Right hindlimb (tissue), 1 donor: ENCODE measurements at regions not wholly inside any gene's neighbourhood (a gene's known extent, or its start where the extent isn't known, plus 50 kb on each side); places are given as distances from the start of the nearest gene placed in this dataset.
"Not testable (repeated sequence)": the region's sequence is repeated elsewhere in the genome, so short reads cannot be mapped to it uniquely, and the experiment has no call there.

Experiments used
- DNase-seq: peaks from one replicate; pipeline ENCODE4 v3.0.0-alpha.2; 2018

DNA sequence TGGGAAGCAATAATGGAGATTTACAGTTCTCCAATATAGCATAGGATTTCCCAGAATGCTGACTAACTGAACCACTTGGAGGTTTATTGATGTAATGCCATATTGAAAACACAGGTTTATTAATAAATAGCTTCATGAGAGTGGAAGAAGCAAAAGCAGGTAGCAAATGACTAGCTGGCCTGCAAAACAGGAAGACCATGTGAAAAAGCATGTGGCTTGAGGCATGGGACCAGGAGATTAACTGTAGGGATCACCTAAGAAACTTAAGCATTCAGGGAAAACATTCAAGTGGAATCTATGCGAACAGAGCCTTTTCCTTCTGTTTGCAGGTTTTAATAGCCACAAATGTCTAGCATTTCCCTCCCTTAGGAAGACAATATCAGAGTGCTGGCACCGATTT is 679.7 kb downstream of the ZEB2 start:
- no peak for DNase-seq

DNA sequence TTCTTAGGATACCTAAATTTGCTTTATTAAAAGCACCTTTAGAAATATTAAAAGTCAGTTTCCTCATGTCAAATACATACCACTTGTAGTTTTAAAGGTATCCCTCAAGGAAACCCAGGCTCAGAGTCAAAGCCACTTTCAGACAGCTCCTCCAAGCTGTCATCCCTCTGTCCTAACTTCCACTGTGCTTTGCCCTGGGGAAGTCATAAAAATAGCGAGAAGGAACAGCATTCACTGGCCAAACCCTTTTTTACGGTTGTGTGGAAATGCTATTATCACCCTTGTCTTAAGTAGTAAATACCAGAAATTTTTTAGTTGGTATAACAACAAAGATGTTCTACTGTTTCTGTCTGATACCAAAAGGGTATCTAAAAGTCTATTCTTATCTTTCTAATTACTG is 680.5 kb downstream of the ZEB2 start:
- no peak for DNase-seq

- DNase-seq, result not testable (repeated sequence)
These were observed 682.9 kb downstream of the ZEB2 start for GRCh38 chr2:143837055-143837454.

- no peak for DNase-seq
These were observed 684.4 kb downstream of the ZEB2 start for GRCh38 chr2:143835481-143835880.

GRCh38 chr2:143833015-143833660 is 686.8 kb downstream of the ZEB2 start:
- DNase-seq, result no peak

GRCh38 chr2:143830476-143830875 is 689.4 kb downstream of the ZEB2 start:
- no peak for DNase-seq

- DNase-seq, result no peak
These were observed 691.0 kb downstream of the ZEB2 start for GRCh38 chr2:143828763-143829537.

GRCh38 chr2:143824791-143825190 is 695.1 kb downstream of the ZEB2 start:
- no peak for DNase-seq

GRCh38 chr2:143823876-143824275 is 694.7 kb downstream of the ARHGAP15 start:
- DNase-seq, result peak; percentile 39

DNA sequence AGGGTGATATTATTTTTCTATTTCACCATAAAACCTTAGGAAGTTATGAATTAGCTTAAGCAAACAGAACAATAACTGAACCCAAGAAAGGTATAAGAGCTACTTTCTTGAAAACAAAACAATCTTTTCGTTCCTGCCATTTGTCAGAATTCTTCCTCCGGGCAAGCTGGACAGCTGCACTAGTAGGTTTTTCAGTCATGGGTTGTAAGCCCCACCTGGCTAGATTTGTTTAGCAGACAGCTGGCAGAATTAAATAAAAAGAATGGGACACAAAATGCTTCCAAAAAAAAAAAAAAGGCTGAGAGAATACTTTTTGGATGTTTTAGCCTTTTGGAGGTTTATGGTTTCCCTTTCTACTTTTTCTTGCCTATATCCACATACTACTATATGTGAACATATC is 694.1 kb downstream of the ARHGAP15 start:
- DNase-seq, result peak; percentile 43

GRCh38 chr2:143822736-143823135 is 693.5 kb downstream of the ARHGAP15 start:
- no peak for DNase-seq

DNA sequence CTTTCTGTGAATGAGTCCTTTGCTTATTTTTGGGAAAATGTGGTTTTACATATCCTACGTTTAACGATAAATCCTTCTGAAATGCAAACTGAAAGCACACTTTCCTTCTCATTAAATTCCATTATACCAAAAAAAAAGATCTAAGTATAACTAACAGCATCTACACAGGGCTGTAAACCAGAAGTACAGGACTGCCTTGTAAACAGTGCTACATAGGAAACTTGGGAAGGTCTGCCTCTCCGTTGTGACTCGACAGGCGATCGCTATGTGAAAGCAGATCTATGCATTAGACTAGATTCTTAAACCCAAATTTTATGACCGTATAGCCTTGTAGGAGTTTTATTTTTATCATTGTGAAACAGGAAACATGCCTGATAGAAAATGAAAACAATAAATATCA is 690.5 kb downstream of the ARHGAP15 start:
- DNase-seq, result no peak

DNA sequence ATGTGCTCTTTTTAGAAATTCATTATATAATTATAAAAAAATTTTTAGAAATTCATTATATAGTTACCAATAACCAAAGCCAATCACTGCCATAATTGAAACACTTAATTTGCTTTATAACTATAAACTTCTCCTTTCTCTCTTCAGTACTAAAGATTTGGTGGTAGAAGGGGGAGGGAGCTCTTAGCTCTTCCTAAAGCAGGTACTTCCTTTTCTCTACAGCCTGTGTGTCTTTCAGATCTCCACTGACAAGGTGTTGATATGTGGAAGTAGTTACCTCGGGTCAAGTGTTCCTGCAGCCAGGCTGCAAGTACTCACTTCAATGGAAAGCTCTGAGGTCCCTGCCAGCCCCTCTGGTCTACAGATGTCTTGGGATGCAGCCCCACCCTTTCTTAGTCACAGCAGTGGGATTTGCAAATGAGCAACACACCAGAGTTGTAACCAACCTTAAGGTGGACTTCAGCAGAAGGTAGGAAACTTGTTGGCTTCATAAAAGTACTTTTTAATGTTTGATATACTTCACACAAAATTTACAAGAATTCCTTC is 690.0 kb downstream of the ARHGAP15 start:
- no peak for DNase-seq
